ENCODE measurements at regions not wholly inside any gene's neighbourhood (a gene's known extent, or its start where the extent isn't known, plus 50 kb on each side); places are given as distances from the start of the nearest gene placed in this dataset. TPM values are rescaled to one million over a fixed set of nuclear protein-coding genes. Genes with fewer than 3 reads are reported as not detected.

DNA sequence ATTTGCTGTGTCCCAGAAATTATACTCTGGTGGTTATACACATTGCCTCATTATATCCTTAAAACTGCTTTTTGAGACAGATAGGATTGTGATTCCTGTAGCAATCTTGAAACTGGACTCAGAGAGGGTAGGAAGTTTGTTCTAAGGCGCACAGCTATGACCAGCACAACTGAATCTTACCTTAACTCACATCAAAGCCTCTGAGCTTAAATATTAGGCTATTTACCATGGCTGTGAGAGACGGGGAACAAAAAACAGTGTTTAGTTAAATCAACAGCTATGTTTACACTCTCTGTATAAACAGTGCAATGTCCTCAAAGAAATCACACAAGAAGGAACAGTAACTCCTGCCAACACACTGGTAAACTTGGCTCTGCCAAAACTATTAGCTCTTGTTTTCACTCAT lies 50.9 kb upstream of the TUT7 start:
- DNase-seq (ENCODE audit: extremely low read depth in 1 of 4, low spot score in 3 of 4) (no peak), ATAC-seq (no peak), FAIRE-seq (no peak)
- no peaks in the 10 kb centered on the region for H4K20me1 ChIP-seq (replicated peaks; ENCODE audit: control insufficient read depth, insufficient read depth, low read length)
- H3K9ac ChIP-seq (ENCODE audit: insufficient read depth in 1 of 2, low read depth in 2 of 2, low read length in 2 of 2): no peak overlapping the region
- H3K36me3 ChIP-seq (ENCODE audit: control insufficient read depth, insufficient read depth, low read length): no peaks in the 10 kb centered on the region
- H3K4me2 ChIP-seq (ENCODE audit: insufficient read depth, low read length): no peak overlapping the region
- no peaks in the 10 kb centered on the region for H3K9me3 ChIP-seq (replicated peaks; ENCODE audit: control insufficient read depth, insufficient read depth, low read depth, low read length)
- intact Hi-C loops (cut with micrococcal nuclease): no loop called here
- H2AFZ ChIP-seq (ENCODE audit: low read depth, low read length): no peak overlapping the region
- H3K4me1 ChIP-seq (replicated peaks in 1 of 2; ENCODE audit: control insufficient read depth in 2 of 2, insufficient read depth in 2 of 2, low read length in 2 of 2): no peaks in the 10 kb centered on the region
- 0% methylated on average over 1 of the region's 2 CpGs for WGBS (ENCODE audit: insufficient coverage, low coverage, missing lambda C conversion rate)
- no peaks in the 10 kb centered on the region for H3K79me2 ChIP-seq (ENCODE audit: control insufficient read depth, insufficient read depth, low read length)
- ChIA-PET POLR2A (interaction anchor here (0.6 to 1.1 kb wide), 2 partner anchors 11 to 1038 kb away, joined by 3 read pairs; no protein-coding TSS in a partner anchor), CTCF (ENCODE audit: low intra/inter-chr PET ratio) (no interaction called here)
- BruUV-seq (replicated peaks): no TSS peak
- in situ Hi-C loops (cut with MboI): no loop called here
- H3K27ac ChIP-seq (ENCODE audit: extremely low read depth, low read depth, low read length): no peak overlapping the region
- no peak for TF ChIP-seq HSF4 (CRISPR knock-in tag; IDR thresholded peaks at IDR 0.05; ENCODE audit: borderline replicate concordance)
- TF ChIP-seq SP2 (IDR thresholded peaks at IDR 0.05; ENCODE audit: extremely low read depth, low read depth, low read length, poor library complexity, severe bottlenecking): no peak
- TF ChIP-seq TRIM25 (IDR thresholded peaks at IDR 0.05; ENCODE audit: borderline replicate concordance): no peak
- no peak for TF ChIP-seq NFXL1 (CRISPR knock-in tag; IDR thresholded peaks at IDR 0.05)
- no peak for TF ChIP-seq CEBPB (tag; IDR thresholded peaks at IDR 0.05)
- no peak for TF ChIP-seq NBN (IDR thresholded peaks at IDR 0.05; ENCODE audit: low read depth)
- no peak for TF ChIP-seq C11orf30 (IDR thresholded peaks at IDR 0.05; ENCODE audit: low read depth)
- H3K9me1 ChIP-seq (ENCODE audit: control insufficient read depth, insufficient read depth, low read length): no peaks in the 10 kb centered on the region
- H3K4me3 ChIP-seq: no peak overlapping the region
- peaks cover 0 to 12% of the 10 kb centered on the region in 2 experiments for H3K27me3 ChIP-seq (ENCODE audit: control insufficient read depth in 2 of 2, insufficient read depth in 2 of 2, low read length in 2 of 2)

Small RNAs in the stretch of these regions (small RNA-seq; reads per million reads assigned to genes)
- gene AL158828.1 (not detected), gene RNU2-36P (0.66 reads per million, percentile 39 among the genes with 10 or more reads in this experiment)

Measured in K562 (cell line).